HepG2 (cell line): ENCODE measurements at regions not wholly inside any gene's neighbourhood (a gene's known extent, or its start where the extent isn't known, plus 50 kb on each side); places are given as distances from the start of the nearest gene placed in this dataset.
A peak's percentile ranks its signal among the peaks of the same experiment; 100 is the strongest.
"Not testable (repeated sequence)": the region's sequence is repeated elsewhere in the genome, so short reads cannot be mapped to it uniquely, and the experiment has no call there.

Source experiments
- ATAC-seq: fragments of 200-7000 bp; cut with Tn5 transposase; 3 replicates; pipeline ENCODE4 v1.9.1; 2020; ENCODE audit warnings: mild to moderate bottlenecking, moderate library complexity
- BruUV-seq: library from RNA; stranded (reverse); fragments of 400-500 nt; replicated peaks from 2 replicates; lab custom pipeline; 2021; lab: Mats Ljungman, UMichigan
- CTCF ChIA-PET: fragments of 300-600 bp; formaldehyde crosslinking; extraction: SDS; loops from one replicate; lab custom pipeline; 2021; ENCODE audit warnings: low total read pairs, inconsistent platforms, low intra/inter-chr PET ratio; lab: Yijun Ruan, JAX
- POLR2A ChIA-PET: fragments of 350-600 bp; sonication (Branson Sonifier 250); formaldehyde crosslinking; loops from one replicate; lab custom pipeline; 2020; ENCODE audit warnings: antibody characterized with exemption, inconsistent platforms; lab: Yijun Ruan, JAX
- DNase-seq: peaks from one replicate; pipeline ENCODE4 v3.0.0-alpha.2; 2015; ENCODE audit warnings: low spot score
- FAIRE-seq: peaks from 3 replicates; lab custom pipeline; 2011; peaks lifted over from hg19 to GRCh38; lab: Jason Lieb, UNC
- H2AFZ ChIP-seq: one replicate; pipeline ENCODE4 v1.6.1; 2011; ENCODE audit warnings: low read length, inconsistent platforms
- H3K27ac ChIP-seq: fragments of 300-600 bp; 3 replicates; pipeline ENCODE4 v1.8.0; 2011; ENCODE audit warnings: mixed run types, mild to moderate bottlenecking, mixed read lengths, low read length, inconsistent platforms; ENCODE audit not compliant: insufficient read depth; ENCODE audit errors: extremely low read length
- H3K27me3 ChIP-seq, 2 experiments: fragments of 200-600 bp in 1 of 2; 2 replicates in 1 of 2; 3 replicates in 1 of 2; pipeline versions ENCODE4 v1.6.0 to v1.8.0; 2011; ENCODE audit warnings: low read length in 2 of 2, mild to moderate bottlenecking in 2 of 2, moderate library complexity in 2 of 2, inconsistent platforms in 1 of 2; ENCODE audit not compliant: insufficient read depth in 2 of 2, control insufficient read depth in 1 of 2
- H3K36me3 ChIP-seq, 2 experiments: fragments of 200-600 bp in 1 of 2; replicated peaks in 1 of 2; 2 replicates in 1 of 2; 3 replicates in 1 of 2; pipeline versions ENCODE4 v1.5.1 to v1.8.0; 2011; ENCODE audit warnings: low read length in 2 of 2, inconsistent platforms in 1 of 2; ENCODE audit not compliant: insufficient read depth in 2 of 2, control insufficient read depth in 1 of 2
- H3K4me1 ChIP-seq: 2 replicates; pipeline ENCODE4 v1.5.1; 2012; ENCODE audit warnings: low read length, inconsistent platforms; ENCODE audit not compliant: insufficient read depth
- H3K4me2 ChIP-seq: 2 replicates; pipeline ENCODE4 v1.6.0; 2011; ENCODE audit warnings: low read depth, low read length, inconsistent platforms
- H3K4me3 ChIP-seq, 3 experiments: fragments of 200-600 bp in 1 of 3; sonication (generic), shearing (Covaris generic) in 1 of 3; replicated peaks in 1 of 3; 2 replicates each; pipeline ENCODE4 v1.5.1; 2011 to 2016; ENCODE audit warnings: low read length in 3 of 3, inconsistent platforms in 2 of 3, low read depth in 2 of 3, mild to moderate bottlenecking in 2 of 3, control low read depth in 1 of 3, mixed read lengths in 1 of 3; ENCODE audit not compliant: insufficient read depth in 1 of 3
- H3K79me2 ChIP-seq: one replicate; pipeline ENCODE4 v1.6.1; 2011; ENCODE audit warnings: low read length, inconsistent platforms; ENCODE audit not compliant: insufficient read depth
- H3K9ac ChIP-seq: 2 replicates; pipeline ENCODE4 v1.6.0; 2011; ENCODE audit warnings: mild to moderate bottlenecking, low read depth, low read length, inconsistent platforms; ENCODE audit not compliant: insufficient read depth
- H3K9me3 ChIP-seq: 2 replicates; pipeline ENCODE4 v1.5.1; 2012; ENCODE audit warnings: mild to moderate bottlenecking, low read length
- H4K20me1 ChIP-seq: 2 replicates; pipeline ENCODE4 v1.6.0; 2011; ENCODE audit warnings: inconsistent platforms, mild to moderate bottlenecking, low read length, moderate library complexity; ENCODE audit not compliant: insufficient read depth
- ARHGAP35 ChIP-seq: sonication (generic); formaldehyde crosslinking; IDR thresholded peaks from 2 replicates; pipeline ENCODE4 v1.9.0; 2022; ENCODE audit warnings: mild to moderate bottlenecking, inconsistent platforms, moderate library complexity, missing genetic modification reagents, borderline replicate concordance
- ATF5 ChIP-seq: sonication (generic); formaldehyde crosslinking; IDR thresholded peaks from 2 replicates; pipeline ENCODE4 v1.4.0; 2020; ENCODE audit warnings: mild to moderate bottlenecking, low read depth, missing genetic modification reagents
- CAMTA2 ChIP-seq: sonication (generic); formaldehyde crosslinking; IDR thresholded peaks from 2 replicates; pipeline ENCODE4 v1.4.0; 2020; ENCODE audit warnings: mild to moderate bottlenecking, missing genetic modification reagents, borderline replicate concordance
- KLF13 ChIP-seq: sonication (generic); formaldehyde crosslinking; IDR thresholded peaks from 2 replicates; pipeline ENCODE4 v1.4.0; 2020; ENCODE audit warnings: mild to moderate bottlenecking, missing genetic modification reagents
- MAFF ChIP-seq: IDR thresholded peaks from 2 replicates; pipeline ENCODE4 v1.6.1; 2011; ENCODE audit warnings: low read depth, low read length, improper control_type of control experiment
- MAFG ChIP-seq: sonication (generic); formaldehyde crosslinking; IDR thresholded peaks from 2 replicates; pipeline ENCODE4 v1.5.1; 2020; ENCODE audit warnings: mild to moderate bottlenecking, missing genetic modification reagents
- MAFK ChIP-seq, 2 experiments: IDR thresholded peaks in 1 of 2; conservative IDR thresholded peaks in 1 of 2; 2 replicates each; pipeline ENCODE4 v1.6.1; 2011; ENCODE audit warnings: improper control_type of control experiment in 2 of 2, low read length in 2 of 2
- PRDM4 ChIP-seq: sonication (generic); formaldehyde crosslinking; IDR thresholded peaks from 2 replicates; pipeline ENCODE4 v1.9.0; 2021; ENCODE audit warnings: missing genetic modification reagents, borderline replicate concordance
- RBM22 ChIP-seq: fragments of 200-400 bp; formaldehyde crosslinking; optimal IDR thresholded peaks from 2 replicates; pipeline ENCODE3; 2017; ENCODE audit warnings: mild to moderate bottlenecking, low read length, moderate library complexity
- SUZ12 ChIP-seq: fragments of 150-350 bp; IDR thresholded peaks from 2 replicates; pipeline ENCODE4 v1.6.1; 2014; ENCODE audit warnings: low read depth, low read length
- TCF12 ChIP-seq, 2 experiments: fragments of 450-650 bp in 1 of 2; sonication (generic) in 1 of 2; formaldehyde crosslinking in 1 of 2; IDR thresholded peaks; 2 replicates each; pipeline versions ENCODE4 v1.6.1 to v1.8.0; 2017 to 2022; ENCODE audit warnings: antibody characterized with exemption in 1 of 2, mild to moderate bottlenecking in 1 of 2, missing genetic modification reagents in 1 of 2, moderate library complexity in 1 of 2
- ZNF383 ChIP-seq: sonication (generic); formaldehyde crosslinking; IDR thresholded peaks from 2 replicates; pipeline ENCODE4 v1.4.0; 2020; ENCODE audit warnings: missing genetic modification reagents, mild to moderate bottlenecking, borderline replicate concordance
- WGBS: methylation state at CpG from one replicate; pipeline ENCODE4 v1.1.6; 2017; ENCODE audit warnings: low lambda C conversion rate; 5-methylcytosine and 5-hydroxymethylcytosine counted together
- in situ Hi-C: cut with HindIII; loops from 2 replicates; pipeline ENCODE4 v1.10.0; 2017; ENCODE audit warnings: low pct_unique_long_range_greater_than_20kb; ENCODE audit not compliant: extremely low pct_ligation_motif_present
- intact Hi-C: fragments of 100-400 bp; cut with micrococcal nuclease; formaldehyde crosslinking; loops from one replicate; pipeline ENCODE4 v1.10.0; 2022; ENCODE audit not compliant: unreplicated experiment

- TF ChIP-seq ARHGAP35 (CRISPR knock-in tag) (no peak), TCF12 (IDR thresholded peaks at IDR 0.05) (no peak), TCF12 (CRISPR knock-in tag; IDR thresholded peaks at IDR 0.05) (no peak)
Observed at GRCh38 chr2:187689372-187689771, 135.1 kb upstream of the TFPI start (continued).

GRCh38 chr2:187693923-187694322, 139.7 kb upstream of the TFPI start:
- H3K36me3 ChIP-seq: no peaks in the 10 kb centered on the region
- no peak overlapping the region for H3K4me2 ChIP-seq
- FAIRE-seq (no peak), ATAC-seq (no peak)
- POLR2A ChIA-PET: no interaction called here
- H3K9me3 ChIP-seq: no peaks in the 10 kb centered on the region
- H3K79me2 ChIP-seq: no peaks in the 10 kb centered on the region
- no TSS peak for BruUV-seq
- in situ Hi-C loops: no loop called here
- peak; percentile 89 for TF ChIP-seq MAFF
- TF ChIP-seq CAMTA2 (CRISPR knock-in tag): no peak
- no peak for TF ChIP-seq ATF5 (CRISPR knock-in tag)
- TF ChIP-seq KLF13 (CRISPR knock-in tag): no peak
- TF ChIP-seq MAFG: no peak
- no peak for TF ChIP-seq SUZ12
- no peak for TF ChIP-seq RBM22
- TF ChIP-seq MAFK (conservative IDR thresholded peaks at IDR 0.05 in 1 of 2, IDR thresholded peaks at IDR 0.05 in 1 of 2; ENCODE audit: low read length in 2 of 2): peak; percentile 84 to 94
- TF ChIP-seq PRDM4 (CRISPR knock-in tag): no peak
- no peak for TF ChIP-seq ZNF383 (CRISPR knock-in tag)
- TF ChIP-seq, all 625 proteins: peak for 2
- WGBS: 3% methylated on average over 3 of the region's 3 CpGs
- CTCF ChIA-PET: no interaction called here
- no peaks in the 10 kb centered on the region for H3K4me1 ChIP-seq
- H3K27ac ChIP-seq: no peak overlapping the region
- no peak for DNase-seq
- no peak overlapping the region for H3K4me3 ChIP-seq
- no peak overlapping the region for H2AFZ ChIP-seq
- H3K9ac ChIP-seq: no peak overlapping the region
- H4K20me1 ChIP-seq: no peaks in the 10 kb centered on the region; the same call in 1 of the 2 replicates
- intact Hi-C loops: no loop called here
- H3K27me3 ChIP-seq: no peaks in the 10 kb centered on the region

GRCh38 chr2:187696644-187697043, 142.4 kb upstream of the TFPI start:
- H3K9ac ChIP-seq, DNase-seq, POLR2A ChIA-PET, H3K4me3 ChIP-seq, ATAC-seq, H2AFZ ChIP-seq, H3K27me3 ChIP-seq, H4K20me1 ChIP-seq, H3K9me3 ChIP-seq, CTCF ChIA-PET, in situ Hi-C loops, intact Hi-C loops, H3K79me2 ChIP-seq, H3K4me1 ChIP-seq, BruUV-seq, H3K27ac ChIP-seq, H3K4me2 ChIP-seq, H3K36me3 ChIP-seq, FAIRE-seq: not testable (repeated sequence)
- 8% methylated on average over 7 of the region's 7 CpGs for WGBS
